ENCODE measurements at regions not wholly inside any gene's neighbourhood (a gene's known extent, or its start where the extent isn't known, plus 50 kb on each side); places are given as distances from the start of the nearest gene placed in this dataset.

DNA sequence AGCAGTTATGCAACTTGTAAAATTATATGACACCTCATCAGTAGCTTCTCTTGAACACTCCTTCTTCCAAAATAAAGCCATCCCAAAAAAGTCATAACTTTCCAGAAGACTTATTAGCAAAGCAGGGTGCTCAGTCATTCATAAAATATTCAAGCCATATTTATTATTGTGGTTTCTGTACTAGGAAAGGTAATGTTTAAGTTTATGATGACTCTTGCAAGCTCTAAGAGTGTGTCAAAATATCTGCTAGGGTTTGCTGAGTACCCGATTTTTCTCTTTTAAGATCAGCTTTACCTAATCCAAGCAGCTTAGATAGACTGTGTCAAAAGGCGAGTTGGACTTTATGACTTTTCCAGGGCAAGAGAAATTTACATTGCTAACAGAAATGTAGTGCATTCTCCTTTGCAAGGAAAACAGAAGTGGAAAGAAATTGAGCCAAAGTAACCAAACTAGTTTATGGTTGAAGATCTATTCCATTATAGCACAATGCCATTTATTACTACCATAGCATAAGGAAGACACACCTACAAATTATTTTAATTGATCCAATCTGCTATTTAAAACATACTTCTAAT lies 98.0 kb upstream of the SOX6 start:
- no peaks in the 10 kb centered on the region for H3F3A ChIP-seq (ENCODE audit: insufficient read depth, low read length)
- no peaks in the 10 kb centered on the region for H4K20me1 ChIP-seq (ENCODE audit: insufficient read depth, low read length)
- no peaks in the 10 kb centered on the region for H3K79me2 ChIP-seq (ENCODE audit: insufficient read depth, low read length)
- no peak overlapping the region for H3K4me3 ChIP-seq (ENCODE audit: low read depth, low read length, poor library complexity, severe bottlenecking)
- no peak for TF ChIP-seq CTCF (IDR thresholded peaks at IDR 0.05; ENCODE audit: low read length)
- TF ChIP-seq EZH2 (IDR thresholded peaks at IDR 0.05; ENCODE audit: borderline replicate concordance, low read length) = no peak
- H2AFZ ChIP-seq (ENCODE audit: low read length) = no peak overlapping the region
- H3K27ac ChIP-seq (ENCODE audit: low read depth, low read length, poor library complexity, severe bottlenecking) = no peak overlapping the region
- H3K9me3 ChIP-seq (ENCODE audit: low read length) = no peaks in the 10 kb centered on the region
- H3K36me3 ChIP-seq (ENCODE audit: insufficient read depth, low read length) = no peaks in the 10 kb centered on the region
- H3K9me2 ChIP-seq (ENCODE audit: low read depth, low read length) = no peaks in the 10 kb centered on the region
- no peak overlapping the region for H3K4me2 ChIP-seq (ENCODE audit: low read length)
- no peaks in the 10 kb centered on the region for H3K27me3 ChIP-seq (ENCODE audit: insufficient read depth, low read length)
- H3K9ac ChIP-seq (ENCODE audit: low read length) = no peak overlapping the region
- no peaks in the 10 kb centered on the region for H3K4me1 ChIP-seq (ENCODE audit: insufficient read depth, low read length, severe bottlenecking)

DNA sequence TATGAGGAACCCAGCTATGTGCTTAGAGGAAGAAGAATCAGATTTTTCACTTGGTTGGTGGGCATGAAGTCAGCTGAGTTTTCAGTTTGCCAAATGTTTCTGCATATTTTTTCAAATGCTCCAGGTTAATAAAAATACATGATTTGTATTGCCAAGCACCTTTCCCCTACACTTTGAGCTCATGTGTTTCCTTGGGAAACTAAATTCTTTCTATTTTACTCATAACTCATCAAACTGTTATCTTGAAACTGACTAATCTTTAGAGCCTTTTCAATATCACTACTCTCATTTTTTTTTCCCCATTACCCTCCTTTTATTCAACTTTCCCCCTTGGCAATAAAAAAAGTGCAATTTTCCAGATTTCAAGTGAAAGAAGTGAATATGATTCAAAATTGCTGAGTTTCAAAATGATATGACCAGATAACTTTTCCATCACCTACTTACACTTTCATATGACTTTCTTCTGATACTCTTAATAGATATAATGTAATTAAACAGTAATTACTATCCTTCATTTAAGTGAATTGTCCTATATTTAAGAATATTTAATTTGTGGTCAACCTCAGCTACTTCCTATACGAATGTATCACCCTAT lies 91.9 kb upstream of the SOX6 start:
- Histone ChIP-seq H3K9me2 (ENCODE audit: low read depth, low read length) (no peaks in the 10 kb centered on the region), H3F3A (ENCODE audit: insufficient read depth, low read length) (no peaks in the 10 kb centered on the region), H3K4me1 (ENCODE audit: insufficient read depth, low read length, severe bottlenecking) (no peaks in the 10 kb centered on the region), H3K79me2 (ENCODE audit: insufficient read depth, low read length) (no peaks in the 10 kb centered on the region), H3K36me3 (ENCODE audit: insufficient read depth, low read length) (no peaks in the 10 kb centered on the region), H3K9ac (ENCODE audit: low read length) (no peak overlapping the region), H3K27ac (ENCODE audit: low read depth, low read length, poor library complexity, severe bottlenecking) (no peak overlapping the region), H3K9me3 (ENCODE audit: low read length) (no peaks in the 10 kb centered on the region), H3K4me3 (ENCODE audit: low read depth, low read length, poor library complexity, severe bottlenecking) (no peak overlapping the region), H3K27me3 (ENCODE audit: insufficient read depth, low read length) (no peaks in the 10 kb centered on the region), H4K20me1 (ENCODE audit: insufficient read depth, low read length) (no peaks in the 10 kb centered on the region), H3K4me2 (ENCODE audit: low read length) (no peak overlapping the region), H2AFZ (ENCODE audit: low read length) (no peak overlapping the region)
- TF ChIP-seq CTCF (IDR thresholded peaks at IDR 0.05; ENCODE audit: low read length) (no peak), EZH2 (IDR thresholded peaks at IDR 0.05; ENCODE audit: borderline replicate concordance, low read length) (no peak)

DNA sequence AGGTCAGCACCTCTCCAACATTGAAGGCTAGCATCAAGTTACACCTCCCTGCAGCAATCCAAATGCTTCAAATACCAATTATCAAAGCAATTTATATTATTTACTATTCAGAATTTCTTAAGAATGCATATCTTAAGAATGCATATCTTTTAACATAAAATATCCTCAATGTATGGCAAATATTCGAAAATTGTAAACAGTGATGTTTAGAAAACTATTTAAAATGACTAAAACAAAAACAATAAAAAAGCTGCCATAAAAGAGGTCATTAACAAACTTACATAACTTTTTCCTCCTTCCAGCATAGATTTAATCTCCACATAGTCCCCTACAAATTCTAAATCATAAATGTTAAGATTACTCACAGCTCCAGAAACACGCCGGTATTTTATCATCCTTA lies 85.1 kb upstream of the SOX6 start:
- H3K9me2 ChIP-seq (ENCODE audit: low read depth, low read length) = no peaks in the 10 kb centered on the region
- H3K36me3 ChIP-seq (ENCODE audit: insufficient read depth, low read length) = no peaks in the 10 kb centered on the region
- no peak overlapping the region for H3K4me3 ChIP-seq (ENCODE audit: low read depth, low read length, poor library complexity, severe bottlenecking)
- no peaks in the 10 kb centered on the region for H3K9me3 ChIP-seq (ENCODE audit: low read length)
- no peaks in the 10 kb centered on the region for H3K79me2 ChIP-seq (ENCODE audit: insufficient read depth, low read length)
- H3K4me1 ChIP-seq (ENCODE audit: insufficient read depth, low read length, severe bottlenecking) = no peaks in the 10 kb centered on the region
- no peak overlapping the region for H3K27ac ChIP-seq (ENCODE audit: low read depth, low read length, poor library complexity, severe bottlenecking)
- H3K4me2 ChIP-seq (ENCODE audit: low read length) = no peak overlapping the region
- H3K9ac ChIP-seq (ENCODE audit: low read length) = no peak overlapping the region
- H3K27me3 ChIP-seq (ENCODE audit: insufficient read depth, low read length) = no peaks in the 10 kb centered on the region
- H2AFZ ChIP-seq (ENCODE audit: low read length) = no peak overlapping the region
- no peaks in the 10 kb centered on the region for H4K20me1 ChIP-seq (ENCODE audit: insufficient read depth, low read length)
- TF ChIP-seq EZH2 (IDR thresholded peaks at IDR 0.05; ENCODE audit: borderline replicate concordance, low read length) (no peak), CTCF (IDR thresholded peaks at IDR 0.05; ENCODE audit: low read length) (no peak)
- H3F3A ChIP-seq (ENCODE audit: insufficient read depth, low read length) = no peaks in the 10 kb centered on the region

Measured in OCI-LY1 (cell line).